Stimulated activated naive CD8-positive, alpha-beta T cell treated with anti-CD3 and anti-CD28 coated beads, Interleukin-15, amount 100 ng/mL, for 72 hours (primary cell): ENCODE measurements at regions not wholly inside any gene's neighbourhood (a gene's known extent, or its start where the extent isn't known, plus 50 kb on each side); places are given as distances from the start of the nearest gene placed in this dataset.
"Not testable (repeated sequence)": the region's sequence is repeated elsewhere in the genome, so short reads cannot be mapped to it uniquely, and the experiment has no call there.

ENCODE experiments used
- ATAC-seq: fragments of 150-1000 bp; cut with Tn5 transposase; 2 replicates; pipeline ENCODE4 v1.10.0; 2021; ENCODE audit warnings: mild to moderate bottlenecking, moderate library complexity
- DNase-seq, 2 donors: peaks; one replicate each; pipeline ENCODE4 v3.0.0; 2021 to 2022
- H3K27ac Mint-ChIP-seq, 2 donors: one replicate each; pipeline ENCODE4 v1.8.0; 2022; ENCODE audit warnings: mild to moderate bottlenecking in 2 of 2, mixed read lengths in 2 of 2, moderate library complexity in 2 of 2
- H3K27me3 Mint-ChIP-seq: one replicate; pipeline ENCODE4 v1.8.0; 2022; ENCODE audit warnings: mixed read lengths
- H3K4me1 Mint-ChIP-seq: one replicate; pipeline ENCODE4 v1.8.0; 2022; ENCODE audit warnings: mild to moderate bottlenecking, mixed read lengths
- H3K4me3 Mint-ChIP-seq, 2 donors: one replicate each; pipeline ENCODE4 v1.8.0; 2022; ENCODE audit warnings: mild to moderate bottlenecking in 2 of 2, mixed read lengths in 2 of 2, moderate library complexity in 1 of 2
- H3K9me3 Mint-ChIP-seq, 2 donors: one replicate each; pipeline ENCODE4 v1.8.0; 2022; ENCODE audit warnings: mixed read lengths in 2 of 2

DNA sequence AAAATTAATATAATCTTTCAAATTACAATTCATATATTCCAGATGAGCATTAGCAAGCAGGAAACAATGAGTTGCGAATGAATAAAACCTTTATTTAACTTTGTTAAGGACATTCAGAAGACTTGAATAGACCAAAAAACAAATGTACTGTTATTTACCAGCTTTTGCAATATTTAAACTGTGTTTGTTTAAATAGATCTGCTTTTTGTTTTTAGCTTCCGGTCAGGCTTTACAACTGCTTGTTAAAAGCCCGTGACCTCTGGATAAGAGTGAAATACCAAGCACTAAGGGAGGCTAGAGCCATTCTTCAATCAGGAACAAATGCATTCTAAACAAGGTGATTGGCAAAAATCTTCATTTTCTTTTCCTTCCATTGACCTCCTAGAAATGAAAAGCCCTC is 184.9 kb upstream of the GNAI1 start:
- H3K27ac Mint-ChIP-seq = no peak overlapping the region
- H3K27me3 Mint-ChIP-seq = no peaks in the 10 kb centered on the region
- H3K4me1 Mint-ChIP-seq = no peaks in the 10 kb centered on the region
- ATAC-seq = no peak
- no peak overlapping the region for H3K4me3 Mint-ChIP-seq
- H3K9me3 Mint-ChIP-seq = peaks cover 7 to 15% of the 10 kb centered on the region in 2 donors
- DNase-seq = no peak

- H3K4me3 Mint-ChIP-seq = no peak overlapping the region
- no peak overlapping the region for H3K27ac Mint-ChIP-seq
- H3K4me1 Mint-ChIP-seq = peaks cover 6% of the 10 kb centered on the region
- DNase-seq = no peak
- H3K27me3 Mint-ChIP-seq = no peaks in the 10 kb centered on the region
- no peak for ATAC-seq
- peaks cover 0 to 7% of the 10 kb centered on the region in 2 donors for H3K9me3 Mint-ChIP-seq
Observed at GRCh38 chr7:79936281-79936983, 198.2 kb upstream of the GNAI1 start.

- no peaks in the 10 kb centered on the region for H3K27me3 Mint-ChIP-seq
- DNase-seq (no peak), ATAC-seq (no peak)
- no peak overlapping the region for H3K27ac Mint-ChIP-seq
- H3K9me3 Mint-ChIP-seq = peaks cover 0 to 14% of the 10 kb centered on the region in 2 donors
- H3K4me3 Mint-ChIP-seq = no peak overlapping the region
- peaks cover 6% of the 10 kb centered on the region for H3K4me1 Mint-ChIP-seq
Observed at GRCh38 chr7:79934727-79935126, 199.9 kb upstream of the GNAI1 start.

DNA sequence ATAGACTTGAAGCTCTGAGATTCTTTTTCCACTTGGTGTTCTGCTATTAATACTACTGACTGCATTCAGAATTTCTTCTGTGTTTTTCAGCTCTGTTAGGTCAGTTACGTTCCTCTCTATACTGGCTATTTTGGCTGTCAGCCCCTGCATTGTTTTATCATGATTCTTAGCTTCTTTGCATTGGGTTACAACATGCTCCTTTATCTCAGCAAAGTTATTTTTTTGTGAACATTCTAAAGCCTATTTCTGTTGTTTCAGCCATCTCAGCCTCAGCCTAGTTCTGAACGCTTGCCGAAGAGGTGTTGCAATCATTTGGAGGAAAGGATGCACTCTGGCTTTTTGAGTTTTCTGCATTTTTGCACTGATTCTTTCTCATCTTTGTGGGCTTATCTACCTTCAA is 201.5 kb upstream of the GNAI1 start:
- Mint-ChIP-seq H3K27me3 (no peaks in the 10 kb centered on the region), H3K27ac (no peak overlapping the region), H3K4me1 (peaks cover 6% of the 10 kb centered on the region), H3K4me3 (no peak overlapping the region), H3K9me3 (peaks cover 0 to 14% of the 10 kb centered on the region in 2 donors)
- ATAC-seq (no peak), DNase-seq (no peak)

- Mint-ChIP-seq H3K4me3 (no peak overlapping the region), H3K27ac (no peak overlapping the region), H3K4me1 (peaks cover 6% of the 10 kb centered on the region), H3K27me3 (no peaks in the 10 kb centered on the region), H3K9me3 (peaks cover 0 to 14% of the 10 kb centered on the region in 2 donors)
- ATAC-seq (no peak), DNase-seq (no peak)
Observed at GRCh38 chr7:79930604-79931003, 204.0 kb upstream of the GNAI1 start.

- no peaks in the 10 kb centered on the region for H3K27me3 Mint-ChIP-seq
- no peak overlapping the region for H3K4me3 Mint-ChIP-seq
- no peak overlapping the region for H3K27ac Mint-ChIP-seq
- H3K4me1 Mint-ChIP-seq = no peaks in the 10 kb centered on the region
- peaks cover 12 to 18% of the 10 kb centered on the region in 2 donors for H3K9me3 Mint-ChIP-seq
- ATAC-seq = no peak
- DNase-seq = no peak
Observed at GRCh38 chr7:79927116-79927515, 207.5 kb upstream of the GNAI1 start.

DNA sequence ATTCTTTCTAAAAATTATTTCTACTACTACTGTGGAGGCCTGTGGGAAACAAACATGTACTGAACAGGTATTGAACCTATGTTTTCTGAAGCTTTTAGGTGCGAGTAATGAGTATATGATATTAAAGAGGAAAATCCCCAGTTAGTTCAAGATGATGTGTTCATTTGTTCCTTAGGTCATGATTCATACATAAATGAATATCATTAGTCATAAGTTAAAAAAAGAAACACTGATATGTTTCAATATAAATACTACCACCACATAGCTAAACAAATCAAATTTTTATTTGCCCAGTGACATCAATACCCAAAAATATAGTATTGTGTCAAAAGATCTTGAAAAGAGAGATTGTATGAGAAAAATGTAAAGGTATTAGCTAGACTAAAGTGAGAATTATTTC is 210.7 kb upstream of the GNAI1 start:
- no peaks in the 10 kb centered on the region for H3K27me3 Mint-ChIP-seq
- no peak overlapping the region for H3K27ac Mint-ChIP-seq
- DNase-seq (no peak), ATAC-seq (no peak)
- H3K4me1 Mint-ChIP-seq = no peaks in the 10 kb centered on the region
- H3K4me3 Mint-ChIP-seq = no peak overlapping the region
- peaks cover 5 to 20% of the 10 kb centered on the region in 2 donors for H3K9me3 Mint-ChIP-seq

DNA sequence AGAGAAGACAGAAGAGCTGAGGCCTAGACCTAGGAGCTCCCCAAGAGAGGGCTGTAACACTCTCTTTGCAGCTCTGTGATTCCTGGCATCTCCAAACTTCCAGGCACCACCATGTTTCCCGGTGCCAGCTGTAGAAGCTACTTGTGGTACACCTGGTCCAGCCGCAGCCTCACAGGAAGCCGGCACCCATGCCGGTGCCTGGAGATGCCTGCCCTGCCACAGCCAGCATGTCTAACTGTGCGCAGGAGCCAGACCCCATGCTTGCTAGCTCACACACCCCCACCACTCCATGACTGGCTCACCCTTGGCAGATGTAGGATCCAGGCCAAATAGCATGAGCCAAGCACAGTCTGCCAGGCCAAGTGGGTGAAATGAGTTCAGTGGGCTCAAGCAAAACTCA is 211.7 kb upstream of the GNAI1 start:
- Mint-ChIP-seq H3K9me3 (peaks cover 6 to 20% of the 10 kb centered on the region in 2 donors), H3K4me1 (peaks cover under 1% of the 10 kb centered on the region), H3K4me3 (no peak overlapping the region), H3K27ac (no peak overlapping the region), H3K27me3 (no peaks in the 10 kb centered on the region)
- ATAC-seq (peak; percentile 23), DNase-seq (no peak)

DNA sequence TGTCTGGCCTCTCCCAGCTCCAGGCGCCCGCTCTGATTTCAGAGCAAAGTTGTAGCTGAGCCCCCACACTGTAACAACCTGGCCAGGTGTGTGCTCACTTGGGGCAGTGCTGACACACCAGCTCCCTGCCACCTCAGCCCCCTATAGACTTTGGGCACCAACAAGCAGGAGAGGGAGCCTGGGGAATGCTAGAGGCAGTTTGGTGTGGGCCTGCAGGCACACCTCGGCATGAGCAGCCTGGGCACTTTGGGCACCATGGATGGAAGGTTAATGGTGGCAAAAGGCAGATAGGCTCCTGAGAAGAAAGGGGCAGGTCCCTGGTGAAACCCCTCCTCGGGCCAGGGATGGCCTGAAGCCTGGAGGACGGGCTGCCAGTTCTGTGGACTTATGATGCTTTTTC is 212.7 kb upstream of the GNAI1 start:
- H3K9me3 Mint-ChIP-seq = peaks cover 10 to 27% of the 10 kb centered on the region in 2 donors
- no peak for ATAC-seq
- H3K4me1 Mint-ChIP-seq = peaks cover 9% of the 10 kb centered on the region
- no peak for DNase-seq
- H3K27me3 Mint-ChIP-seq = no peaks in the 10 kb centered on the region
- no peak overlapping the region for H3K4me3 Mint-ChIP-seq
- no peak overlapping the region for H3K27ac Mint-ChIP-seq

DNA sequence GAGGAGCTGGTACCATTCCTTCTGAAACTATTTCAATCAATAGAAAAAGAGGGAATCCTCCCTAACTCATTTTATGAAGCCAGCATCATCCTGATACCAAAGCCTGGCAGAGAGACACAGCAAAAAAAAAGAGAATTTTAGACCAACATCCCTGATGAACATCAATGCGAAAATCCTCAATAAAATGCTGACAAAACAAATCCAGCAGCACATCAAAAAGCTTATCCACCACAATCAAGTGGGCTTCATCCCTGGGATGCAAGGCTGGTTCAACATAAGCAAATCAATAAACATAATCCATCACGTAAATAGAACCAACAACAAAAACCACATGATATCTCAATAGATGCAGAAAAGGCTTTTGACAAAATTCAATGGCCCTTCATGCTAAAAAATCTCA is 216.0 kb upstream of the GNAI1 start:
- Mint-ChIP-seq H3K4me1 (peaks cover 35% of the 10 kb centered on the region), H3K9me3 (peaks cover 19 to 28% of the 10 kb centered on the region in 2 donors)
- ATAC-seq, H3K27ac Mint-ChIP-seq, H3K4me3 Mint-ChIP-seq, H3K27me3 Mint-ChIP-seq, DNase-seq: not testable (repeated sequence)

DNA sequence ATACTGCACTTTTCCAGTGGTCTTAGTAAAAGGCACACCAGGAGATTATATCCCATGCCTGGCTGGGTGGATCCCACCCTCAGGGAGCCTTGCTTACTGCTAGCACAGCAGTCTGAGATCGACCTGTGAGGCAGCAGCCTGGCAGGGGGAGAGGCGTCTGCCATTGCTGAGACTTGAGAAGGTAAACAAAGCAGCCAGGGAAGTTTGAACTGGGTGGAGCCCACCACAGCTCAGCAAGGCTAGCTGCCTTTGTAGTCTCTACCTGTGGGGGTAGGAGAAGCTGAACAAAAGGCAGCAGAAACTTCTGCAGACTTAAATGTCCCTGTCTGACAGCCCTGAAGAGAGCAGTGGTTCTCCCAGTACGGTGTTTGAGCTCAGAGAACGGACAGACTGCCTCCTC is 219.3 kb upstream of the GNAI1 start:
- peak overlapping the region in 1 of 2 donors; percentile 14 for H3K27ac Mint-ChIP-seq
- H3K27me3 Mint-ChIP-seq, ATAC-seq, DNase-seq: not testable (repeated sequence)
- H3K9me3 Mint-ChIP-seq = peaks cover 9 to 15% of the 10 kb centered on the region in 2 donors
- H3K4me3 Mint-ChIP-seq = peak overlapping the region in 1 of 2 donors; percentile 36
- peaks cover 67% of the 10 kb centered on the region for H3K4me1 Mint-ChIP-seq

DNA sequence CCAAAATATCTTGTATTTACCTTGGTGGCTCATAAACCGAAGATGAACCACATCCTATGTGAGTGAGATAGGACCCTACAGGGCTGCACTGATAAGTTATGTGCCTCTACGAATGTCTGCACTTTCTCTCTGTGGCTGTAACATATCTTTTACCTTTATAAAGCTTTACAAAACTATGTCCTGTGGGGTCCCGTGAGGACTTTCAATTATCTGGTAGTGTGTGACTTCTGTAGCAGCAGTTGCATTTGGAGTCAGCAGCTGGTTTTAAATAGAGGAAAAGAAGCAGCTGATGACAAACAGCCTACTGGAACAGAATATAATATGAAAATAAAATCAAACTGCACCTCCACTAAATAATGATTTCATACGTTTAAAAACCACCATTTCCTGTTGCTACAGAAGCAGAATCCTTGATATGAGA is 222.4 kb upstream of the GNAI1 start:
- DNase-seq (no peak), ATAC-seq (peak; percentile 94)
- H3K4me1 Mint-ChIP-seq = peaks cover 85% of the 10 kb centered on the region
- peaks cover 4 to 10% of the 10 kb centered on the region in 2 donors for H3K9me3 Mint-ChIP-seq
- H3K27me3 Mint-ChIP-seq = no peaks in the 10 kb centered on the region
- H3K27ac Mint-ChIP-seq = no peak overlapping the region
- peak overlapping the region; percentile 32 to 55 for H3K4me3 Mint-ChIP-seq

- DNase-seq (no peak), ATAC-seq (peak; percentile 37)
- Mint-ChIP-seq H3K4me1 (peaks cover 80% of the 10 kb centered on the region), H3K9me3 (peaks cover 0 to 7% of the 10 kb centered on the region in 2 donors), H3K4me3 (peak overlapping the region; percentile 32 to 55), H3K27me3 (no peaks in the 10 kb centered on the region), H3K27ac (peak overlapping the region in 1 of 2 donors; percentile 17)
Observed at GRCh38 chr7:79911420-79911819, 223.2 kb upstream of the GNAI1 start.

GRCh38 chr7:79909176-79909575 is 225.5 kb upstream of the GNAI1 start:
- Mint-ChIP-seq H3K4me3 (no peak overlapping the region), H3K27me3 (no peaks in the 10 kb centered on the region), H3K9me3 (no peaks in the 10 kb centered on the region), H3K4me1 (peaks cover 62% of the 10 kb centered on the region), H3K27ac (no peak overlapping the region)
- ATAC-seq = no peak
- no peak for DNase-seq

DNA sequence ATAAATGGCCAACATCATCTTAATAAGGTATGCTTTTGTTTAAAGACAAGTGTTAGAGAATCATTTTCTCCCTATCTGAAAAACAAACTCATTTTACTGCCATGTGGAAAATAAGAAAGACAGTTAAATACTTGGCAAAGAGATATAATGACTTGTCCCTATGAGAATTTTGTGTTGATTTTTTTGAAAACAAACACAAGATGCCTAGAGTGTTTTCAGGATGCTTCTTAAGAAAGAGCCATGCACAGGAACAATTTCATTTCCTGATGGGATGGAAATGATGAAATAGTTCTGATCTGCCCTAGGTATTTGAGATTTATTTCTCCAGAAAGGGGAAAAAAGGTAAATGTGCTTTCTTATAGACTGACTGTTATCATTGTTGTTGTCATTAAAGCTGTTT is 237.5 kb upstream of the GNAI1 start:
- Mint-ChIP-seq H3K9me3 (no peaks in the 10 kb centered on the region), H3K4me3 (no peak overlapping the region), H3K27ac (no peak overlapping the region), H3K27me3 (no peaks in the 10 kb centered on the region), H3K4me1 (no peaks in the 10 kb centered on the region)
- no peak for DNase-seq
- no peak for ATAC-seq

GRCh38 chr7:79893991-79894390 is 240.6 kb upstream of the GNAI1 start:
- ATAC-seq (no peak), DNase-seq (no peak)
- H3K27me3 Mint-ChIP-seq = no peaks in the 10 kb centered on the region
- H3K4me3 Mint-ChIP-seq = no peak overlapping the region
- H3K9me3 Mint-ChIP-seq = no peaks in the 10 kb centered on the region
- no peaks in the 10 kb centered on the region for H3K4me1 Mint-ChIP-seq
- no peak overlapping the region for H3K27ac Mint-ChIP-seq

- ATAC-seq = no peak
- H3K27ac Mint-ChIP-seq = no peak overlapping the region
- H3K9me3 Mint-ChIP-seq = no peaks in the 10 kb centered on the region
- no peak overlapping the region for H3K4me3 Mint-ChIP-seq
- no peaks in the 10 kb centered on the region for H3K27me3 Mint-ChIP-seq
- H3K4me1 Mint-ChIP-seq = no peaks in the 10 kb centered on the region
- no peak for DNase-seq
Observed at GRCh38 chr7:79882922-79883321, 251.7 kb upstream of the GNAI1 start.
